ENCODE measurements at regions not wholly inside any gene's neighbourhood (a gene's known extent, or its start where the extent isn't known, plus 50 kb on each side); places are given as distances from the start of the nearest gene placed in this dataset.

DNA sequence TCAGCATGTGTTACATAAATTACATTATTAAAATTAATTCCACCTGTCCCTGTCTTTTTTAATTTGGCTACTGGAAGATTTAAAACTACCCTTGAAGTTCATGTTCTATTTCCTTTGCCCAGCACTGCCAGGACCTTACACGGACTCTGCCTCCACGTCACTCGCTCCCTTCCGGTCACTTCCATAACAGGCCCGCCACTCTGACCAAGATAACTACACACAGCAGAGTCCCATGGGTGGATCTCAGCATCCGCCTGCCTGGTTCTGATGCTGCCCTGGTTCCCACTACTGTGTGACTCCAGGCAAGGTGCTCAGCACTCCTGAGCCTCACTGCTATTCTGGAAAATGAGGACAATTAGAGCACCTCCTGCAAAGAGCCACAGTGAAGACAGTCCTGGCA lies 153.3 kb upstream of the ERG start:
- no peak for DNase-seq (ENCODE audit: low spot score in 2 of 2)
- no peak for FAIRE-seq

- DNase-seq (ENCODE audit: low spot score in 2 of 2) (no peak), FAIRE-seq (no peak)
Observed at GRCh38 chr21:38652396-38652795, 153.3 kb upstream of the ETS2 start.

DNA sequence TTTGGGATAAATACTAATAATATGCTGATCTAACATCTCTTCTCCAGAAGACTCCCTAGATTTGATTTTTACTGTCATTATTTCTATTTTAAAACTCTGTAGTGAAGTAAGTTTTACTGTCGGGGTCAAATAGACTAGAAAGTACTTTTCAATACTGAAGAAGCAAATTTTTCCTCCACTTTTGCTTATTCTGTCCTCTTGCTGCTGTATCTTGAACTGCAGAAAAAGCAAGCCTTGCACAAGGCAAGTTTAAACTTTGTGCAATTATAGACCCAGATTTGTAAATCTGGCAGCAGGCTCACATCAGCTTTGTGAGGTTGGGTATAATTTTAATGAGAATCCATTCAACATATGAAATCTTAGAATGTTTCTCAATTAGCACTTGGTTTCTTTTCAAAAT lies 151.1 kb upstream of the ETS2 start:
- DNase-seq (ENCODE audit: low spot score in 2 of 2): no peak
- FAIRE-seq: no peak

DNA sequence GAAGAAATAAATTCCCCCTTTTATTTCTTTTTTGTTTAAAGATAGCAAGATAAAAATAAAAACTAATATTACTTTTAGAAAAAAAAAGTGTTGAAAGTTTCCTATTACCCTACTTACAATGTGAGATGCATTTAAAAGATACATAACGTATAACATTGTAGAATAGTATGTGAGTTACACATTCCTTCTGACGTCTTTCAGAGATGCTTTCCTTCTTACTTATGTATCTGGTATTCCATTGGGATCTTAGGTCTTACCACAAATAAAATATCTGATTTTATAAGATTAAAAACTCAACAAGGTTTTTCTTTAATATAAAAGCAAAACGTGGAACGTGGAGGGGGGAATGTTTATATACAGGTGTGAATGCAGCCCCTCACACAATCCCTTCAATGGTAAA lies 147.2 kb upstream of the ETS2 start:
- FAIRE-seq (no peak), DNase-seq (ENCODE audit: low spot score in 2 of 2) (no peak)

DNA sequence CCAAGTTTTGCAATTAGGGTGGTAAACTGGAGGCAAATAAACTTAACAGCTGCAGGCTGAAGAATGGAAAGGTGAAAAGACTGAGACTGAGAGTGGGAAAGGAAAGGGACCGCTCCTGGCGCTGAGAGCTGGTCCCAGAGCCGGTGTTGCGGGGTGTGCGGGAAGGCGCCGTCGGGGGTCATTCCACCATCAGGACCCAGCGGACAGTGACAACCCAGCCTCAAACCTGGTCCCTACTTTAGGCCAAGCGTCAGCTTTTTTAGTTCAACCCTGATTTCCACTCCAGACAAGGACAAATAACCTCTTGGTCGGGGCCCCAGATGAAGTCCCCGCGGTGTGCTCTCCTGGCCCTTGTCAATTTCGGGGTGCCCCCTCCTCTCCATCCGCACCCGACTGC lies 145.8 kb upstream of the ETS2 start:
- no peak for DNase-seq (ENCODE audit: low spot score in 2 of 2)
- FAIRE-seq: no peak

DNA sequence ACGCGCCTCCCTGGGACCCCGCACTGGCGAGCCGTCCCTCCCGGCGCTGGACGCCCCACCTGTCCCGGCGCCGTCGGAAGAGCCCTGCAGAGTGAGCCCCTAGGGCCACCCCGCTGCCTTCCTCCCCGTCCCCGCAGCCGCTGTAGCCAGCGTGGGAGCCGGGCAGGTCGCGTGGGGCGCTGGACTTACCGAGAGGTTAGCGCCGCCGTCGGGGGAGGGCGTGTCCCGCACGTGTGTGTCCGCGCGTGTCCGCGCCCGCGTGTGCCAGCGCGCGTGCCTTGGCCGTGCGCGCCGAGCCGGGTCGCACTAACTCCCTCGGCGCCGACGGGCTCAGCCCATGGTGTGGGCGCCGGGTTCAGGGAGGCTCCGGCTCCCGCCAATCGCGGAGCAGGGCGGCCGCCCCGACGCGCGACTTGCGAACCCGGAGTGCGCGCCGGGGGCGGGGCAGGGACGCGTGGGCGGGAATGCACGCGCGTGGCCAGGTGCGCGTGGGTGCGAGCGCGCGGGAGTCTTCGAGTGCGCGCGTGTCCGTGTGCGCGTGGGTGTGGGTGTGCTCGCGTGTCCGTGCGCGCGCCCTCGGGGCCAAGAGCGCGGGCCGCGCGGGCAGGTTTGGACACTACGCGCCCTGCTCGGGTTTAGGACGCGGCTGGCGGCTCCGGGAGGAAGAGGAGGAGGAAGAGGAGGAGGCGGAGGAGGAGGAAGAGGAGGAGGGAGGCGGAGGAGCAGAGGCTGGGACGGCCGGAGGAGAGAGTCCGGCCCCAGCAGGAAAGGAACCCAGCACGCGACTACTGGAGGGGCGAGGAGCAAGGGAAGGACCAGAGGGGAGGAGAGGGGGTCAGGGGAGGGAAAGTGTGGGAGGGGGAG lies 145.2 kb upstream of the ETS2 start:
- DNase-seq (ENCODE audit: low spot score in 2 of 2) (peak in 1 of 2 donors; percentile 56), FAIRE-seq (no peak)

DNA sequence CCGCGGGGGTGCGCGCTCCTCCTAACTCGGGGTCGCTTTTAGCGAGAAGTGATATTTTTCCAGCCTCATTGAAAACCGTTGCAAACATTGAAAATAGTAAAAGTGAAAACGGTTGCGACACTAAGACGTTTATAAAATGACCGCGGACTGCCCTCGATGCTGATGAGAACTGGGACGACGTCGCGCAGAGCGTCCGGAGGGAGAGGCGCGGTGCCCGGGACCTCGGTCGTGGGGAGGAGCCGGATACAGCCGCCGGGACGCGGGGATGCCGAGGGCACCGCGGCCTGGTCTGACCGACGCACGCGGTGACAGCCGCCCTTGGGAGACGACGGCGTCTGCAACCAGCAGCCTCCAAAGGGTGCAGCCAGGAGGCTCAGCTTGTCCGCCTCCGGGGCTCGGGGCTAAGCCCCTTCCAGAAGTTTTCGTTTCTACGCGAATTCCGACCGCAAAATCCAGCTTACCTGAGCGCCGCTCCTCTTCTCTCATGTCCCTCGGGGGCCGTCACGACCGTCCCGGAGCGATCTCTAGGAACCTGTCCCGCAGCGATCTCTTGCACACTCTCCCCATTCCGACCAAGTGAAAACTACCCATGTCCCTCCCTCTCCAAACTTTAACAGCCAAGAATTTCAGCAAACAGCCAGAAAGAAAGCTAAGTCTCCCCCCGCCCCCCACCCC lies 144.4 kb upstream of the ETS2 start:
- FAIRE-seq (no peak), DNase-seq (ENCODE audit: low spot score in 2 of 2) (peak in 1 of 2 donors; percentile 34)

GRCh38 chr21:38661889-38662568 lies 143.7 kb upstream of the ETS2 start:
- DNase-seq (ENCODE audit: low spot score in 2 of 2) (no peak), FAIRE-seq (no peak)

GRCh38 chr21:38663282-38663681 lies 142.4 kb upstream of the ETS2 start:
- no peak for DNase-seq (ENCODE audit: low spot score in 2 of 2)
- FAIRE-seq: no peak

DNA sequence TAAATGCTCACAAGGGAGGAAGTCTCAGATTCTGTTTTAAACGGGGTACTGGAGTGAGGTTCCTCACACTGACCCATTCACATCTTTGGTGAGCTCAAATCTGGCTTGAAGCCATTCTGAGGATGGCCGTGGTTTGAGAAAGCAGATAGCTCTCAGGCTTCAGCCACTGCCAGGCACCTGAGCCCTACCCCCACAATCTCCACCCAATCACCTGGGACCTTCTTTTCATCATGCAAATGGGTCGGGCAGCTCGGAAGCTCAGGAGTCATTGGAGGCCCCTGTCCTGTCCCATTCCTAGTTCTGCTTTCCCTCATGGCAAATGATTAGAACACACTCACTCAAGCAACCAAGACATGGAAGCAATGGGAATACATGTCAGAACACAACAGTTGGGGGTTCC lies 141.4 kb upstream of the ETS2 start:
- no peak for DNase-seq (ENCODE audit: low spot score in 2 of 2)
- FAIRE-seq: no peak

- DNase-seq (ENCODE audit: low spot score in 2 of 2) (no peak), FAIRE-seq (no peak)
Observed at GRCh38 chr21:38664841-38665240, 140.9 kb upstream of the ETS2 start.

DNA sequence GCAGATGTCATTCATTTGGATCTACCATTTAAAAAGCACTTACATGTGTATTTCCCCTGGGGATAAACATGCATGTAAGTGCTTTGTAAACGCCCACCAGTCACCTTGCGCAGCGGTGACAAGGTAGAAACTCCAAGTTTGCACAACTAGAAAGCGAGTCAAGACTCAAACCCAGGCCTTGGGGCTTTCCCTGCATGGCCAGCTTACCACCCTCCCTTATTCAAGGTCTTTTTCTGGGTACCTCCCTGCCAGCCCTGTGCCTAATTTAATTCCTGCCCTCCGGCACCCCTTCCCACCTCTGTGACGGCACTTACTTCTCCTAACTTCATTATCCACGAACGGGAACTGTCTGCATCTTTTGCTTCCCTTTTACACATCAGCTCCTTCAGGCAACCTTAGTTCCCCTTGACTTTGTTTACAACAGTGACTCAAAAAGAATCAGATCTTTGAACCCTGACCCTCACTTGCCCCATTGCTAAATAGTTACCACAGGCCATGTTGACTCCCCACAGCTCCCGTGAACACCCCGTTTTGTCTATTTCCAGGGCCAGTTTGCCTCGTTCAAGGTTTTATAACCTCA lies 138.3 kb upstream of the ETS2 start:
- DNase-seq (ENCODE audit: low spot score in 2 of 2) (no peak), FAIRE-seq (no peak)

- DNase-seq (ENCODE audit: low spot score in 2 of 2) (no peak), FAIRE-seq (no peak)
Observed at GRCh38 chr21:38668067-38668466, 137.7 kb upstream of the ETS2 start.

DNA sequence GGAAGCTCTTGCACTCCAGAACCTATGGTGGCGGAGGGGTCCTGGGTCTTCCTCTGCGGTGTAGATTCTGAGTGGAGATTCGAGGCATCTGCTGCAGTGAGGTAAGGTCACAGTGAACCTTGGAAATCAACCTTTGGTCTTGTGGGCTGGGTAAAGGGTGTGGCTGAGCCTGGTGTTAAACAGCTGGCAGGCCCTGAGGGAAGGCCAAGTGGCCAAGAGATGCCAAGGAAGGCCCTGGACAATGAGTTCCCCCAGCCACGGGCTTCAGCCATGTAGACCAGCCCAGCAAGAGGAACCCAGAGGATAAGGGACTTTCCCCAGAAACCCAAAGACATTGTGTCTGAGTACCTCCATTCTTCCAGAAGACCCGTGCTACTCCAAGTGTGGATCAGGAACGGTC lies 137.2 kb upstream of the ETS2 start:
- FAIRE-seq (no peak), DNase-seq (ENCODE audit: low spot score in 2 of 2) (no peak)

GRCh38 chr21:38669186-38669585 lies 136.5 kb upstream of the ETS2 start:
- DNase-seq (ENCODE audit: low spot score in 2 of 2) (peak in 1 of 2 donors; percentile 24), FAIRE-seq (no peak)

DNA sequence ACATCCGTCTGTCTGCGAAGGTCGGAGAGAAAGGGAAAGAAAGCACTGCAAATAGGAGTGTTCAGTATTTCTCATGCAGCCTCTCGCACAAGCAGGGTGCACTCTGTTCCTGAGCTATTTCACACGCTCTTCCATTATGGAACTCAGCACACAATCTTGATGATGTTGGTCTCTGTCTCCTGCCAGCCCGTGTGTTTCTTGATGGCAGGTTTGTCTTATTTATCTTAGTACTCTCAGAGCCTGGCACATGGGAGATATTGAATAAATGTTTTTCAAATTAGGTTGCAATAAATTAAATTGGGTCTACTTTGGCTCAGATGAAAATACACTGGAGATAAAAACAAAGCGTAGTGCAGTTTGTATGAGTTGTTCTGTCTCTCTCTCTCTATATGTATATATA lies 134.9 kb upstream of the ETS2 start:
- FAIRE-seq (no peak), DNase-seq (ENCODE audit: low spot score in 2 of 2) (no peak)

GRCh38 chr21:38671773-38672172 lies 134.0 kb upstream of the ETS2 start:
- FAIRE-seq: no peak

DNA sequence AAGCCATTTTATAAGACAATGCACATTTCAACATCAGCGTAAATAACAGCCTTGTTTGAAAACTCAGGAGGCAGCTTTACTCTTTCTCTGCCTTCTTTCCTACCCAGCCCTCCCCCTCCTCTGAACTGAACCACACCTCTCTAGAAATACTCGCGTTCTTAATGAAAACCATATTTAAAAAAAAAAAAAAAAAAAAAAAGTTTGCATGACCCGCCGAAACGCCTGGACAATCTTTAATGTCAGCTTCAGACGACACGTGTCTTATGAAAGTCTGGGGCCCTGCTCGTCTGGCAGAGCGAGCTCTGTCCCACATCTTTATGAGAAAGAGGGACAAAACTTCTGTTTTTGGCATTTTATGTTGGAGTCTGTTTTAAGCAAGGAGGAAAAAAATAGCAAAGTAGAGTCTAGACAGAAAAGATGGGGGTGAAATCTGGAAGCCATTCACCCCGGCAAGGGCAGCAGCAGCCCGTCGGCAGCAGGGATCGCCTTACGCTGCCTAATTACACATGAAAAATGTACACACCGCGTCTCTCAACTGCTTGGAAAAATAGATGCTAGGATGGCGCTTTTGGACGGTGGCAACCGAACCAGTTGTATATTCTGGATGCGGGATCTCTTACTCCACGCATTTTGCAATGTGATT lies 130.4 kb upstream of the ETS2 start:
- FAIRE-seq (no peak), DNase-seq (ENCODE audit: low spot score in 2 of 2) (no peak)

More at GRCh38 chr21:38671773-38672172, 134.0 kb upstream of the ETS2 start:
- no peak for DNase-seq (ENCODE audit: low spot score in 2 of 2)

DNA sequence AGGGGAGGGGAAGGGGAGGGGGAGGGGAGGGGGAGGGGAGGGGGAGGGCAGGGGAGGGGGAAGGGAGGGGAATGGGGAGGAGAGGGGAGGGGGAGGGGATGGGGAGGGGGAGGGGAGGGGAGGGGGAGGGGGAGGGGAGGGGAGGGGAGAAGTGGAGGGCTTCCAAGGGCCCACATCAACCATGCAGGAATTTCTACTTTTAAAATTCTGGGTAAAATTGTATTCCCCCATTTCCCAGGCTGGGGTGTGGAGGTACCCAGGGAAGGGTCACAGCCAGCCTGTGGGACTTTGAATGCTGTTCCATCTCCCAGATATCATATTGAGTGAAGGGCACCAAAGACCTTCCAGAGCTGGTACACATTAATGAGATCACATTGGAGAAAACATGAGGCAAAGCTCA lies 126.9 kb upstream of the ETS2 start:
- DNase-seq (ENCODE audit: low spot score in 2 of 2): no peak
- no peak for FAIRE-seq

GRCh38 chr21:38679534-38679933 lies 126.2 kb upstream of the ETS2 start:
- DNase-seq (ENCODE audit: low spot score in 2 of 2) (no peak), FAIRE-seq (no peak)

GRCh38 chr21:38680401-38680800 lies 125.3 kb upstream of the ETS2 start:
- no peak for FAIRE-seq

More at GRCh38 chr21:38680401-38680800, 125.3 kb upstream of the ETS2 start:
- no peak for DNase-seq (ENCODE audit: low spot score in 2 of 2)

Measured in frontal cortex (tissue), 3 donors.